Activated gamma-delta T cell treated with Interleukin-2 at 50 U/mL for 16 hours (primary cell): ENCODE measurements at regions not wholly inside any gene's neighbourhood (a gene's known extent, or its start where the extent isn't known, plus 50 kb on each side); places are given as distances from the start of the nearest gene placed in this dataset.

Source experiments
- DNase-seq: peaks from one replicate; pipeline ENCODE4 v3.0.0-alpha.2; 2020

DNA sequence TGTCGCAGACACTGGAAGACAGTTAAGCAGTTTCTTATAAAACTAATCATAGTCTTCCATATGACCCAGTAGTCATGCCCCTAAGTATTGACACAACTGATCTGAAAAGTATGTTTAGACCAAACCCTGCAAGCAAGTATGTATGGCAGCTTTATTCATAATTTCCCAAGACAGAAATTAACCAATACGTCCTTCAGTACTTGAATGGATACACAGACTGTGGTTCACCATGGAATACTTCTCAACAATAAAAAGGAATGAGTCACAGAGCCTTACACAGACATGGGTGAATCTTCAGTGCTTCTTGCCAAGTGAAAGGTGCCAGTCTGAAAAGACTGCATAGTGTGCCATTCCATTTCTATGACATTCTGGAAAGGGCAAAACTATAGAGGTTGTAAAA is 50.2 kb upstream of the AKR1E2 start:
- no peak for DNase-seq

GRCh38 chr10:4772202-4772570 is 53.8 kb upstream of the AKR1E2 start:
- DNase-seq = no peak

DNA sequence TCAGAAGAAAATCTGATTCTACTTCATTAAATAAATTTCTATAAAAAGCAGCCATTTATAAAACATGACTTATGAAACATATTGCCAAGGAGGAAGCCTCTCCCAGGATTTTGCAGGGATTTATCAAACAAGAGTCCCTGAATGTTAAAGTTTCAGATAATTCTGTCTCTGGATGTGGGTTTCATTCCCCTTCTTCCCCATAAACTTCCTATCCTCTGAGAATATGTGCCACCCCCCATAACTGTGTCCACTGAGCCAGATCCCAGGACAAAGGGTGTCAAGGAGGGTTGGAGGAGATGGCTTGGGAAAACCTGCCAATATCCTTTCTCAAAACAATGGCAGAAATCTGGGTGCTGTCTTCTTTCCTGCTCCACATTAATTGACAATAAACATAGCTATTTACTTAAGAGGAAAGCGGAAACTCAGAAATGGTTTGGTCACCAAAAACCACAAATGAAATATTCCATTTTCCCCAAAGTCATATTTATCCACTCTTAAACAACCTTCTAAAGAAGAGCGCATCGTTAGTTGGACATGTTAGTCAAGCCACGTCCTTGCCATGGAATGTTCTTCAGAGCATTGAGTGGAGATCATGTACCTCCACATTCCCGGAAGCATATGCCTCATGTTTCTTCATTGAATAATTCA is 54.3 kb upstream of the AKR1E2 start:
- no peak for DNase-seq

DNA sequence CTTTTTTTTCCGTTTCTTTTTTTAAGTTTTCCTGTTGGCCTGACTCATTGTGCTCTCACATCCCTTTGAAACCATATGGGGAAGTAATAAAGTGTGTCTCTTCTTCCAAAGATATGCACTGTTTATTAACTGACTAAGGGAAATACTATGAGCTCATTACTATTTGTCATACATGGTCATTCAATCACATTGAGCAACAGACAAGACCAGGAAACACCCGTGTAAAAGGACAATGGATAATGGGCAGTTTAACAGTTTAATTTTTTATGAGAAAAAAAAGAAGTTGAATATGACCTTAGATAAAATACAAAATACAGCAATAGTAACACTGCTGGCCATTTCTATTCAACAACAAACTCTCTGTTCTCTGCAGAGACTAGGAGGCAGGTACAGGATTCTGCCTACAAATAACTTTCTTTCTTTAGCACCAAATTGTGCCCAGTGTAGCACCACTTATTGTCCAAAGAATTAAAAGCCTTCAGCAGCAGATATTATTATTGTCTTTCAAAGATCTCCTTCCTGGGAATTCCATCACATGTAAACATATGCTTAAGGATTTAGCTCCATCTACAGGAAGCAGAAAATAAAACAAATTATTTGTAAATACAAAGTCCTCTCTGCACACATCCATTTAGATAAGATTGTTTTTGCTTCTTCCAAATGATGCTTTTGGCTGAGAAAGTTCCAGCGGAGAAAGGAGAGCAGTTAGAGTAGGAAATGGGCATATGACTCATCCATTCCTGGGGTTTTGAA is 55.0 kb upstream of the AKR1E2 start:
- DNase-seq = no peak

GRCh38 chr10:4768416-4768815 is 57.6 kb upstream of the AKR1E2 start:
- no peak for DNase-seq

DNA sequence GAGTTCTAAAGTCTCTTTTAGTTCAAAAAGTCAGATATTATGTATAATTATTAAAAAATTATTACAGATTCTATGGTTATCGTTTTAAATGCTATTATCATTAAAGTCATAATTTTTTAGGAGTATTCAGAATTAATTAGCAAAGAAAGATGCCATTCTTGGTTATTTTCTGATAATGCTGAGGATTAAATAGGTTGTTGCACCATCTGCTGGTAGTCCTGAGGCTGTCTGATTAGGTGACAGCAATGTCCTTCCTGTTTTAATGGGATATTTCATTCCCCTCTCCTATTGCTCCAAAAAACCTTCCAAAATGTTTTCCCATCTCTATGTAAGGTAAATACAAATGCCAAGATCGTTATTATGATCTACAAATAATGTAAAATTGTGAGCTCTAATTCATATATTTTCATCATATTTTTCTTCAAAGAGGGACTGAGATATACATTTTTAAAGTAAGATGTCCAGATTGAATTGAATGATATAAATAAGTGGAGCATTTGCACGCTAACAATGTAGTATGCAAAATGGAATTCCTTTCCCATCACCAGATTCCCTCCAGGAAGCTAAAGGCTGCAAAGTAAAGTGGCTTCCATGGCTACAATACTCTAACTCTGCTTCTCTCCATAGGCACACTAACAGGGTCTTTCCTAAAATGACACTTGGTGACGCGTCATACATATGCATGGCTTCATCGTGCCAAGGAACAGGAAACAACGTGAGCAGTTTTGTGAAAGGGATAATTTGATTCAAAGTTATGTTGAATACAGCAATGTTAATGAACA is 58.8 kb upstream of the AKR1E2 start:
- DNase-seq = no peak

DNA sequence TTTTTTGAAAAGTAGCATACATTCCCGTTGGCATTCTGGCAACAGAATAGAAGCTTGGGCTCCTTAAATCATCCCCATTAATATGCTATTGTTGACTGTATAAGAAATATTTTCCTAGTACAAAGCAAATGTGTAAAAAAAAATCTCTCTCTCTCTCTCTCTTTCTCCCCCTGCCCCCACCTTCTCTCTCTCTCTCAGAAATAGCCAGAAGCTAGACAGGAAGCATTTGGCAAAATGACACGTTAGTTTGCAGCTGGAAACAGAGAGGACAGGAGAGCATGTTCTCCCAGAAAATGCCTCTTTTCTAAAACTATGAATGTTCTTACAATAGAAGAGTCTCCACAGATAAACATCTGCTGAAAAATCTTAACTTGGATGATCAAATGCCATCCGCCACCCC is 59.6 kb upstream of the AKR1E2 start:
- DNase-seq = no peak

DNA sequence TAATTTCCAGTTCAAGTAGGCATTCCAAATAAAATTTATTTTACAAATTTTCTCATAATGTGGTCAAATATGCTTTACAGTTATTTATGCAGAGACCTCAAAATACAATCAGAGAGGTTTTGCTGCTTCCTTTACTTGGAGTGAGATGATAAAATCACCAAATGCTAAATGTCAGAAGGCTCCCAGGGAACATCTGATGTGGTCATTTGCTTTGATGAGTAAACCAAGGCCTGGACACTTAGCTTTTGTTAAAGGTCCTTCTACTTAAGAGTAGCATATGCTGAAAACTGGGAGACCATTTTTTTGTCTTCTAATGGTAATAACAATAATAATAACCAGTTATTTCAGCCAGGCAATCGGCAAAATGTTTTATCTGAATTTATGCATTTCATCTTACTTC is 60.6 kb upstream of the AKR1E2 start:
- DNase-seq = no peak

DNA sequence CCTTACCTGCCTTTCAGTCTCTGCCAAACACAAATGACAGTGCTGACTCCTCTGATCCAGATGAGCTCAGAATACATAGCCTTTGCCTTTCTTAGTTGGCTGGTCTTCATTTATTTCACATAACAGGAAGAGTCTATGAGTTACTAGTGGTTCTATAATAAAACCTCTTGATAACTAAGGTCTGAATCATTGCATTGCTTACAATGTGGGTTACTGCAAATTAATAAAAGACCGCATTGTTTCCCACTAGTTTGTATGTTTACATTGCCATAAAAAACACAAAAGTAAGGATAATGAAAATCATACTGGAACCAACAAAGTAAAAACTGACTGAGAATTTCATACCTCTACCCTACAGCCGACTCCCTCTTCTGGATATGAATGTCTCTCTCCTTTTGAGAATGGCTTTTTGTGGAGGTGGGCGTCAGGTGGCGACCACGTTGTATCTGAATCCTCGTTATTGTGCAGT is 62.0 kb upstream of the AKR1E2 start:
- DNase-seq = no peak

GRCh38 chr10:4763513-4763912 is 62.5 kb upstream of the AKR1E2 start:
- no peak for DNase-seq

DNA sequence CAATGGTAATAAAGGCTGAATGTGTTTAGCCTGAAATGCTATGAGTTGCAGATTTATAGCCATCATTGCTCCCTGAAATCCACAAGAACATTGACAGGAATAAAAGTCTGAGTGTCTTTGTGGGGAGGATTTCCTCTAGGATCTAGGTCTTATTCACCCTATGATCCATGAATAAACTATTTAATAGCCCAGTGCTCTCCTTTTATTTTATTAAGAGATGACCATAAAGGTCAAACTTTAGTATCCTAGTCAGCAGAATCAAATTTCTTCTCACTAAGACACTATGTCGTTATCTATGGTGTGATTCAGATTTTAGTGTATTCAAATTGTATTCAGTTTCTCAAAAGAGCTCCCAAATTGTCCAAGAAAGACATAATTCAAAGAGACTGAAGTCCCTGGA is 67.8 kb upstream of the AKR1E2 start:
- DNase-seq = no peak

DNA sequence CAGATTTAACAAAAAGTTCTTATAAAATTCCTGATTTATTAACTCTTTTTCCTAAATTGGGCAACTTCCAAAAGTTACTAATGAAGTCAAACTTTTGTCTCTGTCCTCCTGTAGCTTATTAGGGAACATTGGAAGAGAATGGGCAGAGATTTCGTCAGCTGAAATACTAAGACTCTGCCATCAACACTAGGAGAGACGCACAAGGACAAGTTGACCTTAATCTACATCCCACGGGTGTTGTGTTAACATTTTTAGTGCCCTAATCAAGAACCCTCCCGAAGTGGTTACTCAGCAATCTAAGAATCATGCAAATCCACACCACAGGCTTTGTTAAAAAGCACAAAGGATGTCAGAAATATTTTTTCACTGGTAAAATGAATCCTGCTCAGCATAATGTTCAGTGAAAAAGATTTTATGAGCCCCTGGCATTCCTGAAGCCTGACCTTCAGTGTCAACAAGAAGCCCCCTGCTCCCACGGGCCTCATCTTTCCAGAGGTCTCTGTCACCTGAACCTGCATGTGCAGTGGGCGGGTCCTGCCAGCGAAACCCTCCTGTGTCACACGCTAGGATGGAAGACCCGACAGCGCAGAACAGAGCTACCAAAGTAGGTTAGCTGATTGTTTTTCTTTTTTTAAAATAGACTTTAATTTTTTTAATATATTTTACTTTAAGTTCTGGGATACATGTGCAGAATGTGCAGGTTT is 70.6 kb upstream of the AKR1E2 start:
- DNase-seq = no peak

DNA sequence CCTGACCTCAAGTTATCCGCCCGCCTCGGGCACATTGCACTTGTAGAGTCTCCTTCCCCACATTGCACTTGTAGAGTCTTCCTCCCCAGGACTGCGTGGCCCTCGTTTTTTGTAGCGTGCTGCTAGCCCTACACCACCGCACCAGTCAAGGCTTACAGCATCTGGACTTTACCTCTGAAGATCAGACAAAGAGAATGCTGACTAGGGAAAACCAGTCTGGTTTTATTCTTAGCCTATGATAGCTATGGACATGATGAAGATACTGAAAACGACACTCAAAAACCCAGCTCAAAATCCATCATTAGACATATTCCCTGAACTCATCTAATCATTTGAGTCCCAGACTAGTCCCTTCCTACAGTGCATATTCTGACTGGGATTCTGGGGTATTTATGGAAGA is 71.9 kb upstream of the AKR1E2 start:
- DNase-seq = no peak

- no peak for DNase-seq
These were observed 74.8 kb upstream of the AKR1E2 start for GRCh38 chr10:4751211-4751610.

DNA sequence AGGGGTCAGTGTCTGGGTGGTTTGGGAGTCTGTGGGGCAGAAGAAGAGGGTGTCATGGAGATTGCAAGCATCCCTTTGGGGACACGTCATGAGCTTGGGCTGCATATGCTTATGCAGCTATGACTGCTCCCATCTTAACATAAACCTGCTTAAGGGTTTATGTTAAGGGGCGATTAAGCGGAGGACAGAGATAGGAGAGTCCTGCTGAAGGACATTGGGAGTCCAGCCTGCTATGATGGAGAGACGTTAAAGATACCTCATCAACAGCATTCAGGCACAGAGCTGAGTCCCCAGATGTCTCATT is 76.8 kb upstream of the AKR1E2 start:
- DNase-seq = no peak

DNA sequence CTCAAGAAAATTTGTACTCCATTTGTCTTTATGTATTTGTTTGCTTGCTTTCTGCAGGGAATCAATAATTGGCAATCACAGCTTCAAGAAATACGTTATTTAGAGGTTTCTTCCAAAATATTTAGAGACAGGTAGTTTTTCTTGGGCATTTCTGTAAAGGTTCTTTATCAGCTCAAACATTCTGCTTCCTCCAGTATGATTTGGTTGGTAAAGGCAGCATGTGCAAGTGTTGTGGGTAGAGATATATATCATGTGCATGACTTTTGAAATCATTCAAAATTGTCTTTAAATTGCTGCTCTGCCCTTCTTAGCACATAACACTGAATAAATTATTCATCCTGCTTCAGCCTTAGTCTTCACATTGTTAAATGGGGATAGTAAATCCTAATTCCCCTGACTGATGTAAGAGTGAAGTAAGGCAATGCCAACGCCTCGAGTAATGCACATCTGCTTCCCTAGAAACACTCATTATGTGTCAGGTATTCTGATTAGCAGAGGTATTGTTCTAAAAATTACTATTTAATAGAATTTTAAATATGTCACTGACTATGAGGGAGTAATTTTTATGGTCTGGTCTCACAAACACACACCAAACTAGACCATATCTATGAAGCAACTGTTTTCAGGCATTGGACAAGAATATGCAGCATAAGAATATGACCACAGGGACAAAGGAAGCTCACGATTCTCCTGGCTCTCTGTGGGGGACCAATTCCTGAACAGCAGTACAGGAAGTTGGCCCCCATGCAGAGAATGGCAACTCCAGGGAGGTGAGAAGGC is 77.3 kb upstream of the AKR1E2 start:
- DNase-seq = no peak

DNA sequence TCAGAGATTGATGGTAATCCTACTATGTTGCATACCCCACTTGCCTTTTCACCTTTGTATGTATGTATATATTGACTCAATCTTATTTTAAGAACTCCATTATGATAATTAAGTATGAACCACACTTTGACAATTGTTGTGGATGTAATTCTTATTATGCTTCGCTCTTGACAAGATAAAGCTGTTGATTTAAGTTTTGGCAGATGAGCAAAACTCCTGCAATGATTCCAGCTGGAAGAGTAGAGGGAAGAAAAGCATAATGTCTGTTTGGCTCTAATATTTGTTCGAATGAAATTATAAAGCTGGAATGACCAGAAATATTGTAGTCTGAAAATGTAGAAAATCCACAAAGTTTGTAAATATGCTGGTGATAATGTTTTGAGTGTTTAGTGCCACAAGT is 83.8 kb upstream of the AKR1E2 start:
- no peak for DNase-seq

- no peak for DNase-seq
These were observed 85.5 kb upstream of the AKR1E2 start for GRCh38 chr10:4740471-4740870.

- DNase-seq = no peak
These were observed 89.4 kb upstream of the AKR1E2 start for GRCh38 chr10:4736608-4737007.

DNA sequence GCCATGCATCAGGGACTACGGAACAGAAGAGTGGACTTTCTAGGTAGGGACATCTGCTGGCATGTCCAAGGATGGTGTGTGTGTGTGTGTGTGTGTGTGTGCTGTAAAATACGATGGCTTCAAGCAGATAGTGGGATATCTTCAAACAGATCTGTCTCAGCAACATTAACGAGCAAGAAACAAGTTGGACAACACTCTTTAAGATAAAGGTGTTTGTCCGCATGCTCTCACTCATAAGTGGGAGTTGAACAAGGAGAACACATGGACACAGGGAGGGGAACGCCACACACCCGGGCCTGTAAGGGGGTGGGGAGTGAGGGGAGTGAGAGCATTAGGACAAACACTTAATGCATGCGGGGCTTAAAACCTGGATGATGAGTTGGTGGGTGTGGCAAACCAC is 89.8 kb upstream of the AKR1E2 start:
- no peak for DNase-seq

- no peak for DNase-seq
These were observed 92.2 kb upstream of the AKR1E2 start for GRCh38 chr10:4733843-4734224.

DNA sequence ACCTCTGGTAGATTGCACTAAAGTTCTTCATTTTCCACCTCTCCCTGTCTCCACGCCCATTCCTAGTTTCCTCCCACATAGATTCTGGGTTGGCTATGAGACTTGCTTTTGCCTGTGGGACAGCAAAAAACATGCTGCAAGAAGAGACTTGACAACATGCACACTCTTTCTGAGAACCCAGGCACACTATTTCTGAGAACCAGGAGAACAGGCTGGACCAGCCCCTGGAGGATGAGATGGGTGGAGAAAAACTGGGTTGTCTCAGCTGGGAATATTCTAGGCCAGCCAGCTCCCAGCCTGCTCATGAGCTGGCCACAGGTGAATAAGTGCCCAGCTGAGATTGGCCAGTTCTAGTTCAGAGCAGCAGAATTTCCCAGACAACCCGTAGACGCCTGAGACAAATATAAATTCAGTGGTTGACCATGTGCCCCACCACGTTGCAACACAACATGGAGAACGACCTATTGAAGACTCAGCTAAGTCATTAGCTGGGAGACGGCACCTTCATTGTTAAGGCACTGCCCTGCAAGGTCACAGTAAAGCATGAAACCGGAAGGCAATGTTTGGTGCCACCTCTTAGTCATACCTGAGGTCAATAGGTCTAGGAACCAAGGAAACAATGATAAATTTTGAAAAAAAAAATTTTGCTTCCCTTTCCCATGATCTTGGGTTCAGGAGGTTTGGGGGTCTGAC is 92.7 kb upstream of the AKR1E2 start:
- DNase-seq = no peak
